Dermis microvascular lymphatic vessel endothelial cell (primary cell): ENCODE measurements at regions not wholly inside any gene's neighbourhood (a gene's known extent, or its start where the extent isn't known, plus 50 kb on each side); places are given as distances from the start of the nearest gene placed in this dataset.
"Not testable (repeated sequence)": the region's sequence is repeated elsewhere in the genome, so short reads cannot be mapped to it uniquely, and the experiment has no call there.

ENCODE experiments used
- DNase-seq, 2 donors: peaks; one replicate each; pipeline versions ENCODE4 v3.0.0 to v3.0.0-alpha.2; 2010; ENCODE audit warnings: low read depth in 2 of 2

GRCh38 chr1:56129837-56130236 is 449.5 kb downstream of the PLPP3 start:
- no peak for DNase-seq

- no peak for DNase-seq
Observed at GRCh38 chr1:56125316-56125715, 454.0 kb downstream of the PLPP3 start.

- no peak for DNase-seq
Observed at GRCh38 chr1:56123826-56124225, 455.5 kb downstream of the PLPP3 start.

- DNase-seq: no peak
Observed at GRCh38 chr1:56123421-56123820, 455.9 kb downstream of the PLPP3 start.

- DNase-seq: no peak
Observed at GRCh38 chr1:56120021-56120420, 459.3 kb downstream of the PLPP3 start.

- not testable (repeated sequence) for DNase-seq
Observed at GRCh38 chr1:56118676-56119075, 460.7 kb downstream of the PLPP3 start.

- no peak for DNase-seq
Observed at GRCh38 chr1:56115701-56116100, 463.7 kb downstream of the PLPP3 start.

- DNase-seq: no peak
Observed at GRCh38 chr1:56113679-56114078, 465.7 kb downstream of the PLPP3 start.

- DNase-seq: no peak
Observed at GRCh38 chr1:56107275-56107638, 472.1 kb downstream of the PLPP3 start.

GRCh38 chr1:56106531-56107274 is 472.7 kb downstream of the PLPP3 start:
- no peak for DNase-seq

- DNase-seq: no peak
Observed at GRCh38 chr1:56105397-56105796, 474.0 kb downstream of the PLPP3 start.

GRCh38 chr1:56099766-56100265 is 479.5 kb downstream of the PLPP3 start:
- DNase-seq: no peak

- no peak for DNase-seq
Observed at GRCh38 chr1:56098946-56099345, 480.4 kb downstream of the PLPP3 start.

- no peak for DNase-seq
Observed at GRCh38 chr1:56097713-56098112, 481.6 kb downstream of the PLPP3 start.

- no peak for DNase-seq
Observed at GRCh38 chr1:56095696-56096665, 483.4 kb downstream of the PLPP3 start.

- DNase-seq: no peak
Observed at GRCh38 chr1:56094168-56094567, 485.2 kb downstream of the PLPP3 start.

- DNase-seq: peak; percentile 15 to 50
Observed at GRCh38 chr1:56092684-56093570, 486.4 kb downstream of the PLPP3 start.

GRCh38 chr1:56089826-56090225 is 489.5 kb downstream of the PLPP3 start:
- DNase-seq: not testable (repeated sequence)

- no peak for DNase-seq
Observed at GRCh38 chr1:56084246-56084645, 495.1 kb downstream of the PLPP3 start.

- no peak for DNase-seq
Observed at GRCh38 chr1:56081736-56082135, 497.6 kb downstream of the PLPP3 start.

- peak in 1 of 2 donors; percentile 20 for DNase-seq
Observed at GRCh38 chr1:56081173-56081572, 498.2 kb downstream of the PLPP3 start.
